Epidermal melanocyte (primary cell): ENCODE measurements at regions not wholly inside any gene's neighbourhood (a gene's known extent, or its start where the extent isn't known, plus 50 kb on each side); places are given as distances from the start of the nearest gene placed in this dataset.
"Not testable (repeated sequence)": the region's sequence is repeated elsewhere in the genome, so short reads cannot be mapped to it uniquely, and the experiment has no call there.

Source experiments
- DNase-seq: peaks from one replicate; pipeline ENCODE4 v3.0.0; 2011; ENCODE audit warnings: low spot score; ENCODE audit not compliant: insufficient read length

DNA sequence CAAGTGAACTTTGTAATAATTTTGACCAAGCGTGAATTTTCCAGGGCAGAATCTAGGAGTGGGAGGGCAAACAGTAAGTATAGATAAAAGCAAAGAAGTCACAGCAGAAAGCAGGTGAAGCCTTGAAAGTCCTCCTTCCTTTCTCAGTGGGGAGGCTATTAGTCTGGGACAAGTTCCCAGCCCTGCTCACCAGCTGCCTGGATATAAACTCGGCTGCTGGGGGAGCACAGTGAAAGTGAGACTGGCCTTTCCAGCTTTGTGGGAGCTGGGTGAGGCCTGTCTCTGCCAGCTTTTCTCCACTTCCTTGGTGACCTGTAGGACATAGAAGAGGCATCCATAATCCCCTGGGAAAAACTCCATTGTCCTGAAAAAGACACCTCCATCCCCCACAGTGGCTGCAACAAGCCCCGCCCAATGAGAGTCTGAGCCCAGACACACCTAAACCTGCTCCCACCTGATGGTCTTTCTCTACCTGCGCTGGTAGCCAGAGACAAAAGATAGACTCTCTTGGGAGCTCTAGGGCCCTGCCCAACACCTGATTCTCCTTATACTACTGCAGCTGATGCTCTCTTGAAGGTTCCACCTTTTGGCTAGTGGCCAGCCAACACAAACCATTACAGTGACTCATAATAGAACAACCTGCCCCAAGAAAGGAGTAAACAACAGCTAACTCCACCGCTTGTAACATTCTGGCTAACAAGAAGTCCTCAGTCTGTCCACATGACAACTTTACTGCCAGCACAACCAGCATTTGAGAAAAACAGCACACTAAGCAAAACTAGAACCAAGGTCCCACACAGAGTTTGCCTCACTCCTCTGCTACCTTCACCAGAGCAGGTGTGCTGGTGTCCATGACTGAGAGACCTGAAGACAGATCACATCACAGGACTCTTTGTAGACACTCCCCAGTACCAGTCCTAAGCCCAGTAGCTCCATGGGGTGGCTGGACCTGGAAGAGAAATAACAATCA is 252.2 kb upstream of the SLITRK6 start:
- DNase-seq: no peak

DNA sequence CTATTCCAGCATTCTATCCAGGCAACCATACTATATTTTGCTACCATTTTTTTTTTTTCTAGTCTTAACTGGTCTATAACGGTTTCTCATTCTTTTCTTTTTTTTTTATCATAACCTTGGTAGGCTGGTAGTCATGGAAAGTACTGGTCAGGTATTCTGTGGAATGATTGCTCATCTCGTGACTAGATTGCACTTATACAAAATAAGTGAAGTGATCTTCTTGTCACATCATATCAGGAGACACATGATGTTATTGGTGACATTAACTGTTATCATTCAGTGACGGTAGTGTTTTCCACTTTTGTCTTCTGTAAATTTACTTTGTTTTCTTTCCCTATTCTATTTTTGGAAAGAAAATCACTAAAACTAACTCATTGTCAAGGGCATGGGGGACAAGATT is 239.3 kb upstream of the SLITRK6 start:
- DNase-seq: no peak

DNA sequence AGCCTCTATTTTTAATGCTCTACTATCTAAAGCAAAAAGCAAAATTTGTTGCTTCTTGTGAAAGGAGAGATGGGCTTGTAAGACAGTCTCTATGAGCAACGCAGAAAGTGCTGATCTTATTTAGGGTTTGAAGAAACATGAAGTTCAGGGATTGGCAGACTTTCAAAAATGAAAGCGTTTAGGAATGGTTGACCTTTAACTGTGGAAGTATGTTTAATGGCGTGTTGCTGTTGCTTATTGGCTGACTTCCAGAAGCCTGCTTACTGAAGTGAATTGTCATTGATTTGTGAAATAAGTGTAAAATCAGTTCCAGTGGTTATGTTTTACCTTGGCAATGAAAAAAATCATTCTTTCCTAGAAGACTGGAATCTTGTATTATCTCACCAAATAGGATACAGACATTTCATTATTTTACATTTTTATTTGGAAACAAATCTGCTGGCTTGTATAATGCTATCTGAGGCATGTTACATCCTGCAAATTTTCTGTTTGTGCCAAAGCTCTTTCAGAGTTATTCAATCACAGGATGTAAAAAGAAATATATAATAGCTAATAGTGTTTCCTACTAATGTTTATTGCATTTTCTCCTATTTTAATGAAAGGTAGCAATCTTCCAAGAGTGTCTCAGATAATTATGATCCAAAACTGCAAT is 221.3 kb upstream of the SLITRK6 start:
- DNase-seq: peak; percentile 56

DNA sequence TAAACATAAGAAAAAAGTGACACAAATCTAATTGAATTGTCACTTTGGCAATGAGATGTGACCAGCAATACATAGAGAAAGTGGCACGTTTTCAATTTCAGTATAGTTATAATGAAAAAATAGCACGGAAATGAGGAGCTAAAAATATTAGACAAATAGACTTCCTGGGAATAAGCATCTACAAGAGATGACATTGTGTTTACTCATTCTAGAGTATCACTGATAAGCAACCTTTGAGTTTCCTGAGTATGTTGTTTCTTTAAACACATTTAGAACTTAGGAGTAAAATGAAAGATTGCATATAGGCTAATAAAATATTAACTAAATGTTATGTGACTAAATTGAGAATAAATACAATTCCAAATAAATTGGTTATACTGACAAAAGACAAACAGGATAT is 207.1 kb upstream of the SLITRK6 start:
- DNase-seq: no peak

DNA sequence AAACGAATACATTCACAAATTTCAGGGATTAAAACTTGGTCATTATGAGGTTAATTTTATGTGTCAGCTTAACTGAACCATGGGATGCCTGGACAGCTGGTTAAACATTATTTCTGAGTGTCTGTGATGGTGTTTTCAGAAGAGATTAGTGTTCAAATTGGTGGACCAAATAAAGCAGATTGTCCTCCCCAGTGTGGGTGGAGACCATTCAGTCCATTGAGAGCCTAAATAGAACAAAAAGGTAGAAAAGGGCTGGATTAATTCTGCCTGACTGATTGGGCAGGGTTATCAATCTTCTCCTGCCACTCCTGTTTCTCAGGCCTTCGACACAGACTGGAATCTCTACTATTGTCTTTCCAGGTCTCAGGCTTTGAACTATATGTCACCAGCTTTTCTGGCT is 203.8 kb upstream of the SLITRK6 start:
- no peak for DNase-seq

DNA sequence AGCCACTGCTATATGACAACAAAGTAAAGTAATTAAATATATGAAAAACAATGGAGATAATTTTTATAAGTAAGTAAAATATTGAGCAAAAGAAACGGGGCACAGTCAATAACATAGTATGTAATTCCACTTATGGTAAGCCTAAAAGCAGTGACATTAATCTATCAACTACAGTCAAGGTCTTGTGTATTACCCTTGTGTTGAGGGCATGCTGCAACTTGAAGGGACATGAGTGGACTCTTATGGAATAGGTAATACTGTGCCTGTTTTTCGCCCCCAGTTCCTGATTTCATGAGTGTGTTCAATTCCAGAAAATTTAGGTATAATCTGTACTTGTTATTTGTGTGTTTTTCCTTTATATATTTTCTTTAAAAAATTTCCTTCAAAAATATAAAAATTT is 201.3 kb upstream of the SLITRK6 start:
- DNase-seq: no peak

DNA sequence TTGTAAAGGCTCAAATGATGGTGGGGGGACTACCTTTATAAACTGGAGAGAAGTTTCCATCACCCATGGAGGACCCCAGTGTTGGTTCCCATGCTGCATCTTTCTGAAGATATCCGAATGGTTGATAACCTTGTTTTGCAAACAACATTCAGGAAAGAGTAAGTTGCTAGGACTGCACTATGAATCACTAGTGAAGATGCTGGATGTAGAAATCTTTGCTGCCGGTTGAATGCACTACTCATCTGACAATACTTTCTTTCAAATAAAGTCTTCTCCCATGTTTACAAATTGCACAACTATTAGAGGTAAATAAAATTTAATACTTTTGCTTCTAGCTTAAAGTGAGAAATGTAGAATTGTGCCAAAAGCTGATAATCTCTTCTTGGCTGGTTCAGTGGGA is 198.4 kb upstream of the SLITRK6 start:
- no peak for DNase-seq

DNA sequence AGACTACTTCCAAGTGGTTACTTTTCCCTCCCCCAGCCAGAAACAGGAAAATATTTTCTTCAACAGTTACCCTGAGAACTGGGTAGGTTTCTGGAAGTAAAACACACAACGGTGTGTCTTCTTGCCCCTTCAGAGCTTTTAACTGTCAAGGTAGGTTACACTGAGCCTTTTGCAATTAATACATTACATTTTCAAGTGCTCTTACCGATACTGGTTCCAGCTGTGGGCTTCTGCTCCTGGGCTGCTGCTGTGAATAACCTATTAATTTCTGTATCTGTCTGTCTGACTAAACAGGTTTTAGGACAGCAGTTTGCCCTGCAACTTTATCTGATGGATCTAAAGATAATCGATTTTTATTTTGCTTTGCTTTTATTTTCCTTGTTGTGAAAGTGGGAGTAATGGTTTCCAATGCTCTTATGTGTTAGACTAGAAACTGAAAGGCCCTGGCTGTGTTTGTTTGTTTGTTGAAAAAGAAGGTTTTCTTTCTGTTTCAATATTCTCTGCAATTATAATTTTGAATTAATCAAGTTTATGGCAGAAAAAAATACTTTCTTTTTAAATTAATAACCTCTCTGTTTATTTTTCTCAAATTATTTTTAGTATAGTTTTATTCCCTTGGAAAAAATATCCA is 196.7 kb upstream of the SLITRK6 start:
- no peak for DNase-seq

DNA sequence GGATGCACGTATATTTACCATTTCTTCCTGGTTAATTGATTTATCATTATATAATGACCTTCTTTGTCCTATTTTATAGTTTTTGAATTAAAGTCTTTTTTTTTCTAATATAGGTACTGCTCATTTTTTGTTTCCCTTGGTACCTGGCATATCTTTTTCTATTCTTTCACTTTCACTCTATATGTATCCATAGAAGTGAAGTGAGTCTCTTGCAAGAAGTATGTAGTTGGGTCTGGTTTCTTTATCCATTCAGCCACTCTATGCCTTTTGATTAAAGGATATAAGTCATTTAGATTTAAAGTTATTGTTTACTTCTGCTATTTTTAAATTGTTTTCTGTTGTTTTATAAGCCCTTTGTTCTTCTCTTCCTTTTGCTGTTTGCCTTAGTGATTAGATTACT is 194.3 kb upstream of the SLITRK6 start:
- no peak for DNase-seq

DNA sequence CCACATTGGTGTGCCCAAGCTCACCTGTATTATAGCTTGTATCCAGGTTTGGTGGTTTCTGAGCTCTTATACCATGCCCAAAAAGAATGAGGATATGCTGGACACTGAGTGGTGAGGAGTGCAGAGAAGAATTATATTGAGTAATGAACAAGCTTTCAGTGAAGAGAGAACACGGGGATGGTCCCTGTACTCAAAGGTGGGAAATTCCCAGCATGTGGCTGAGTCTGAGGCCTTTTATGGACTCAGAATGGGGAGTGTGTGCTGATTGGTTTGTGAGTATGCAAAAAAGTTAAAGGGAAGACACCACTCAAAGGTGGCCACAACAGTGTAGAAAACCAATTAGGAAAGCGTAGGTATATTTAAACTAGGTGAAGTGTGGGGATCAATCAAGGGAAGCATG is 191.2 kb upstream of the SLITRK6 start:
- DNase-seq: no peak

DNA sequence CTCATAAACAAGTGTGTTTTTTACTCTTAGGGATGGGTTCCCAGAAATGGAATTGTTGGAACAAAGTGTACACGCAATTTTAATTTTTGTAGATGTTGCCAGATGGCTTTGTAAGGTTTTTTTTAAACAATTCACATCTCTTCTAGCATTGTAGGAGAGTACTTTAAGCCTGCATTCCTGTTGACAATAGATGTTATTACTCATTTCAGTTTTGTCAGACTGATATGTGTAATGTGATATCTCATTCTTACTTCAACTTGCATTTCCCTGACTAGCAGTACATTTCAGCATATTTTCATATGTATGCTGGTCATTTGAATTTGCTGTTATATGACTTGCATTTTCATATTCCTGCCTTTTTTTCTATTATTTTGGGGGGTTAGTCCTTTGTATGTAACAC is 186.6 kb upstream of the SLITRK6 start:
- DNase-seq: no peak

DNA sequence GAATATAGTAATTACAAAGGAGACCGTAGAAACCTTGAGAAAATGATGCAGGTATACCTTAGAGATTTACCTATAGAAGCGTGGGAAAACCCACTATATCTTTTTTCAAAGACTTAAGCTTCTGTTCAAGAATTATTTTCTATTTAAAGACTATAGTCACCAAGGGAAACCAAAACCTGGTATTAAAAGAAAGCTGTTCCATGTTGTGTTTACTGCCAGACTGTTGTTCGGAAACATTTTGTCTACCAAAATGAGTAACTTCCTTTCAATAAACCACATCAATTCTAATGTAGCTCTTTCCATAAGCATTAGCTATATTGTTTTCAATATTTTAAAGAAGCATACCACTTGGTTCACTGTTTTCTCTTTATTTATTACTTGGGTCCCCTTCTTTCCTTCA is 182.9 kb upstream of the SLITRK6 start:
- no peak for DNase-seq

DNA sequence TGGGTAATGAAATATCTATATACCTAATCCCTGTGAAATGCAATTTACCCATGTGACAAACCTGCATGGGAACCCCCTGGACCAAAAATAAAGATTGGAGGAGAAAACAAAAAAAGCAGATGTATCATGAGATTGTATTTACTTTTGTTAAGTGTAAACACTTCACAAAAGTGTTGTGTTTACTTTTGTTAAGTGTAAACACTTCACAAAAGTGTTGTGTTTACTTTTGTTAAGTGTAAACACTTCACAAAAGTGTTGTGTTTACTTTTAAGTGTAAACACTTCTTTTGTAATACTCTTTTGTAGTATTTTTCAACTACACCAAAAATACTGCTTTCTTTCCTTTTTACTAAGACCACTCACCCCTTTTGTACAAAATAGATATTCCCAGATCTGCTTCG is 181.2 kb upstream of the SLITRK6 start:
- DNase-seq: not testable (repeated sequence)

DNA sequence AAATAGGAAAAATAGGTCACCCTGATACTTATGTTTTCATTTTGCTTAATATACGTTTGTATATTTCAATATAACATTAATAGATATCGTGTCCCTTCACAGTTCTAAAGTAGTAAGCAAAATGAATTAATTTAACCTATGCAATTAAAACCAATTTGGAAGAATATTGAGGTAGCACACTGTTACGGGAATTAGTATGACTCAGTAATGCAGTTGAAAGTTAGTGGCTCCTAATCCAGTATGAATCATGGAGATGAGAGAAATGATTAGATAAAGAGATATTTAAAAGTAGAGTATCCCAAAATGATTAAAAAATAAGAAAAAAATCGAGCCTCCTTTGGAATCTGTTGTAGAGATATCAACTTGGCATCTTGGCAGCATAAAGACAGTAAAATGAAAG is 177.0 kb upstream of the SLITRK6 start:
- DNase-seq: no peak

DNA sequence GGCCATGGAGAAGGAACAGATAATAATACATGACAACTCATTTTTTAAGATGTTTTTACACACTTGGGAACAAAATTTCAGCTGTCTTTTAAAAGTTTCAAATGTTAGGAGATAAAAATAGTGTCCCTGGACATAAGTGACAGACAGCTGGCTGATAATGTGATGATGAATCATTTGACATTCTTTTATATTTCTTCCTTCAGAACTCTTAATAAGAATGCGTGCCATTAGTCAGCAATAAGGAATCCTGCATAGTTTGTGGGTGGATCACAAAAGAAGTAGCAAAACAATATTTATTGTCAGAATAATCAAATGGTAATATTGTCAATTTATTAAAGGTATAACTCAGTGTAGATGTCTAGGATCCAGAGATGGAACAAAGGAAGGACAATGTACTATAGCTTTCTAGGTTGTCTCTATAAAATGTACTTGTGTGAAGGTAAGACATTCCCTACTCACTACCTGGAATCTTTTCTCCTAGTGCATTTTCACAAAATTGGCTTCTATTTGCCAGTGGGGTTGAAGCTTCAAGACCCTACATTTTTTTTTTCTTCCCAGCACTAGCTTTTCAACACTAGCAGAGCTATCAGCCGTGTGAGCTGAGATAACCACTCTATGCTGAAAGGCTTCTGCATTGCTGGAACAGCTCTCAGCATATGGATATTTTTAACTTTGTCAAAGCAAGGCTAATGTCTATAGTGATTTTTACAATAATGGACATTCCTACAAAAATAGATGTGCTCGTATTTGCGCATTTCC is 175.6 kb upstream of the SLITRK6 start:
- DNase-seq: no peak

DNA sequence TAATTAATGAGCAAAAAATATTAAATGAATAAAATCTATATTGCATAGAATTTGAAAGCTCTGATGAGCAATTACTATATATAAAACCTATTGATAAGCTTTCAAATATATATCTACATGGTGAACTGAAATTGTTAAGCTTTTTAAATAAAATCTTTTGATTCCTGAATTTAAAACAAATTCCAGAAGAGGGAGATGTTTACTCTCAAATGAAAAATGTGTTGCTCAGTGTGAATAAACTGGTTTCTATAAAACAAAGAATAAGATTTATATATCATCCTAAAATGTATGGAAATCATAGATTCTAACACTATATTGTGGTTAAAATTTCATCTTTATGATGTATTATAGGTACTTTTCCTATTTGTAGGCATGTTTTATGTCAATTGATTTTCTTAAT is 171.5 kb upstream of the SLITRK6 start:
- DNase-seq: no peak

DNA sequence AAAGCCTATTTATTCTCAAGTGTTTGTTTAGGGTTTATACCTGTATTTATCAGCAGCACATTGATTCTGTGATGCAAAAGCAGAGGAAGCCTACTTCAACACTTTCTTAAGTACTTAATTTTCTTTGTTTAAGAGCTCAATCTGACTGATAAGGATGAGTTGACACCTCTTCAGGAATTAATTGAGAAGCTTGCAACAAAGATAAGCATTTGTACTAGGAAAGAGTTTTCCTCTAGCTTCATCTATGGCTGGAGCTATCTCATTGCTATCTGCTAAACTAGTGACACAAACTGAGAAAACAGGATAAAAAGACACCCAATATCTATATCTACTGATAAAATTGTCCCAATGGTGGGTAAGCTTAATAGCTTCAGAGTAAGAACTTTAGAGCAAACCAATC is 170.1 kb upstream of the SLITRK6 start:
- DNase-seq: no peak

DNA sequence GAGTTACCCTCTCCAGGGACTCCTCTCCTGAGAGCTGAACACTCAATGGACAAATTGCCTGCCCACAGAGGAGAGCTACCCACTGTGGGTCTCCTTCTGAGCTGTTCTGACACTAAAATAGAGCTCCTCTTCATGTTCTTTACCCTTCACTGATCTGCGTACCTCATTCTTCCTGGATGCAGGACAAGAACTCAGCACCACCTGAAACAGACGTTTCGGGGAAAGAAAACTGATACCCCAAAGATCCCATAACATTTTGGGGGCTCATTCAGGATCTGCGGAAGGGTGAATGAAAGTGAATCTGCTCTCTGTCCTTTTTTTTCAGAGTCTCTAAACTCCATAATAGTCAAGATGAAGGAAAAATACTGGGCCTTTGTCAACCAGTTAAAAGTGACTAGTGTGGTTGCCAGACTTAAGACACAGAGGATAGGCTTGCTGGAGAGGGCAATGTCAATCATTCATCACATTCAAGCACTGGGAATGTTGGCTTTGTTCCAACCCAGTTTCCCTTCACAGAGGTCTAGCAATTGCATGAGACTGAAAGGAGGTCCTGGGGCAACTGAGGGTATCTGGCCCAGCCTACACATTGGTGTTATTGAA is 136.7 kb upstream of the SLITRK6 start:
- DNase-seq: no peak

DNA sequence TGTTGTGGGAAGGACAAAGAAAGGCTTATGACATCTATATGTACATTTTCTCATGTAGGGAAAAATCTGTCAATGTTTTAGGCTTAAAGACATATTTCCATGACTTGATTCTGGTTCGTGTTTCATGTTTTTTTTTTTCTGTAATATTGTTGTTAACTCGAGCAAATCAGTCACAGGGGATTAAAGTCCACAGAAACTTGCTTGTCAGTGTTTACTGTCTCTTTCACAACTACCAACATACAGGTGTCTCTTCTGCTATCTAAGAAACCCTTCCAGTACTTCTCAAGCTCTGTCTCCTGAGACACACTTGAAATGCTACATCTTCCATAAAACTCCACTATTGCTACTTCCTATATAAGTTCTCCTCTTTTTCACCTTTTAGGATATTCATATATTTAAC is 130.9 kb upstream of the SLITRK6 start:
- DNase-seq: no peak

DNA sequence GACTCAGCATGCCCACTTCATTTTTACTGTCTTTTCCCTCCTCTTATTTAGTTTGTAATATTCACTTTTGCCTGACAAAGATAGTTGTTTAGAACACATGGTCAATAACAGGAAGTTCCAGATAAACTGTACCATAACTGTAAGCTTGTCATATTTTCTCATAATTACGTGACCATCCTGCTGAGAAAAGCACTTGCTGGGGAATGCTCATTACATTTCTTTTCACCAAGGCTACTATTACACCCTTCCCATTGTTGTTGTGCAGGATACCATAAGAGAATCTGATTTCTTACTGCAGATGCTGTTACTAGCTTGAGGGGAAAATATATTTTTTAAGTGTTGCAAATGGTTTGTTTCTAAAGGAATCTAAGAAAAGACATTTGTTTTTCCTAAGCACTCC is 111.7 kb upstream of the SLITRK6 start:
- DNase-seq: no peak

DNA sequence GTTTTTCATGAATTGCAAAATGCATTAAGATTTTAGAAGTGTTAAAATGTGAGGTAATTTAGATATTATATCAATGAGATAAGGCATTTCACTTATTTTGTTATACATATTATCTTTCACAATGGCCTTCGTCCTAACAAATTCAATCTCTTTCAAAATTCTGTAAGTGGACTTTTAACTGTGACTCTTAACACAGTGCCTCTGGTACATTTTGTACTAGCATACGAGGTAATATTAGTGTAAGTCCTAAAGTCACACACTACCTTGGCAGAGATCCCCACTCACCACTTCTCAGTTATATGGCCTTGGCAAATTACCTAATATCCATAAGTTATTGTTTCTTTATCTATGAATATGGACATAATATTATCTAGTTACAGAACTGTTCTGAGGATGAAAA is 101.3 kb upstream of the SLITRK6 start:
- DNase-seq: no peak
